Transverse colon (tissue), 4 donors: ENCODE measurements at regions not wholly inside any gene's neighbourhood (a gene's known extent, or its start where the extent isn't known, plus 50 kb on each side); places are given as distances from the start of the nearest gene placed in this dataset.

Source experiments
- CTCF ChIP-seq, 5 experiments: fragments of 200-600 bp in 3 of 5; fragments of 450-650 bp in 2 of 5; sonication (generic) in 3 of 5; IDR thresholded peaks; 1 replicate in 2 of 5; 2 replicates in 3 of 5; pipeline ENCODE4 v1.5.1; 2016 to 2017; ENCODE audit warnings: antibody characterized with exemption in 5 of 5, inconsistent platforms in 3 of 5, mild to moderate bottlenecking in 2 of 5, moderate library complexity in 1 of 5
- EP300 ChIP-seq: sonication (generic); formaldehyde crosslinking; IDR thresholded peaks from one replicate; pipeline ENCODE4 v1.6.1; 2017; ENCODE audit warnings: antibody characterized with exemption, low read depth
- POLR2A ChIP-seq: fragments of 450-650 bp; IDR thresholded peaks from one replicate; pipeline ENCODE4 v1.6.1; 2016; ENCODE audit warnings: antibody characterized with exemption, mild to moderate bottlenecking, moderate library complexity
- POLR2AphosphoS5 ChIP-seq, 3 donors: sonication (generic); formaldehyde crosslinking; IDR thresholded peaks; one replicate each; pipeline ENCODE4 v1.6.1; 2016; ENCODE audit warnings: antibody characterized with exemption in 3 of 3

GRCh38 chr22:49420651-49421050 is 407.0 kb downstream of the BRD1 start:
- no peak for TF ChIP-seq CTCF (IDR thresholded peaks at IDR 0.05)
- no peak for TF ChIP-seq POLR2A
- TF ChIP-seq EP300, result no peak
- no peak for TF ChIP-seq POLR2AphosphoS5 (IDR thresholded peaks at IDR 0.05)
